ENCODE measurements at regions not wholly inside any gene's neighbourhood (a gene's known extent, or its start where the extent isn't known, plus 50 kb on each side); places are given as distances from the start of the nearest gene placed in this dataset.
A peak's percentile ranks its signal among the peaks of the same experiment; 100 is the strongest.

DNA sequence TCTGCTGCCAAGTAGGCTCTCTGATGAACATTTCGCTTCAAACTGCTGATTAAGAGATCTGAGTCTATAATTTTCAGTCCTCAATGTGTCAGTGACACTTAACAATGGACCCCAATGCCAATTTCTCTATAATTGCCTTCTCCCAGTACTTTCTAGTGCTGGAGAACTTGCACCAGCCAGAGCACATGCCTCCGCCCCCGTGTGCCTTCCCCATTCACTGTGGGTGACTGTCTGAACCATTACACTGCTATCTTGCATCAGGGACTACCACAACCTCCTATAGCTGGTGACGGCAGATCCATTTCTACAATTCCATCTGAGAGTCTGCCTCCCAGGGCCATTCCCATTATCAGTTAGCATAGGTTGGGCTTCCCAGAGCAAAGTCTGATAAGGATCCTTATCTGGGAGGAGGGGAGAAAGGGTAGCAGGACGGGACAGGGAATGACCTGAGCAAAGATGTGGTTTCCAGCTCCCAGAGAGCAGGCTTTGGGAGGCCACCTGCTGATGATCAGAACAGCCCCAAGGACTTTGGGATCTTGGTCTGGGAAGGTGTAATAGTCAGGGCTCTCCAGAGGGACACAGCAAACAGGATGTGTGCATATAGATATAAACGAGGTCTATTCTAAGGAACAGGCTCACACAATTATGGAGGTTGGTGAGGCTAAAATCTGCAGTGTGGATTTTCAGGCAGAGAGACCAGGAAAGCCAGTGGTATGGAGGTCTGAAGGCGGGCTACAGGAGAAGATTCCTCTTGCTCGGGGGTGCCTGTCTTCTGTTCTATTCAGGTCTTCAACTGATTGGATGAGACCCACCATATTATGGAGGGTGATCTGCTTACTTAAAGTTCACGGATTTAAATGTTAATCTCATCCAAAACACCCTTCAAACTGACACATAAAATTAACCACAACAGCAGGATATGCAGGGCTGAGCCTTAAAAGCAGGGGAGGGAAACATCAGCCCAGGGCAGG is 238.2 kb downstream of the PTPRU start:
- no peak for DNase-seq

DNA sequence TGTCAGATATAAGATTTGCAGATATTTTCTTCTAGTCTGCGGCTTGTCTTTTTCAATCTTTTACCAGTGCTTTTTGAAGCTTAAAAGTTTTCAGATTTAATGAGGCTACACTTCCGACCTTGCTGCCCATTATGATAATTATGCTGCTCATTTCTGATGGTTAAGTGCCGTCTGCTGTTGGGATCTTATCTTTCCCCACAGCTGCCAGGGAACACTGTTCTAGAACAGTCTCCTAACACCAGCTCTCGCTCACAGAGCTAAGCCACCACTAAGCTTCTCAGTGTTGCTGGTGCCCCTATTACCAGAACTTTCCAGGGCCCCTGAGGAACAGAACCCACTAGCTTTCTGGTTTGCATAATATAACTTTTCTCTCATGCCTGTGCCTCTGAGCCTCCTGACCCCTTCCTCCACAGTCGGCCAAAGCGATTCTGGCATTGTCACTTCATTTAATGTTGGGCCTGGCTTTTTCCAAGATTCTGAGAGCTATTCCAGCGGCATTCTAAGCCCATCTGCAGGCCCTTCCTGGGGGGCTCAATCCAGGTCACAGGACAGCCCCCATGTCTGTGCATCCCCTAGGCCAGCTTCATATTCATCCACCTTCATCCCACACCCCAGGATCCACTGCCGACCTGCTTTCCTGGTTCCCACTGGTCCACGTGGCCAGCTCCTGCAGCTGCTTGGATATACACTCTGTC is 237.0 kb downstream of the PTPRU start:
- peak; percentile 53 for DNase-seq

DNA sequence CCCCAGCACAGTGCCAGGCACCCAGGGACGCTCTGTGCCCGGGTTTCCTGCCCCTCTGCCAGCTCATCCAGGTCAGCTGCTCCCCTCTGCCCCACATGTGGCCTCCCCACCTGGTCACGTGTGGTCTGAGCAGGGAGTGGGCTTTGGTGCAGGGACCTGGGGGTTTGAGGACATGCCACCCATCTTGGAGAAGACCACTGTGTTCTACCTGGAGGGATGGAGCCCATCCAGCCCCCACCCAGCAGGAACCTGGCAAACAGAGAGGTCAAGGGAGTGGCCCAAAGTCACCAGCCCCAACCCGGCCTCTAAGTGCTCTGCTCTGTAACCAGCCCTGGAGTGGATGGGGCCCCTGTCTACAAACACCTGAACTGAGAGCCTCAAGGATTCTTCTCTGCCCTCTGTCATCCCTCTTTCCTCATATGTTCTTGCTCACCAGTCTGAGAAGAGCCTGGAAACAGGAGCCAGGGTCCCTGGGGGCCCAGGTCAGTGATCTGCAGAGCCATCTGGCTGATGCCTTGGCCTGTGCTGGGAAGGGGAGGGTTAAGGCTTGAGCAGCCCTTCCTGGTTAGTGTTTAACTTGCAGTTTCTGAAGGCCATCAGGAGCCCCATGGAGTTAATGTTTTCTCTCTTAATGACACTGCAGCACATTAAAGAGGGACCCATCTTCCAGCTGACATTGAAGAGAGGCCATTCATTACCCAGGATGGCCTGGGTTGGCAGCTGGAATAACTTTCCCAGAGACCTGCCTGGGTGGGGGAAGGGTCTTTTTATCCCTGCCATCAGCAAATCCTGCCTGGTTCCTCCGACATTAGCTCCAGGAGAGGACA is 235.4 kb downstream of the PTPRU start:
- peak; percentile 89 for DNase-seq

DNA sequence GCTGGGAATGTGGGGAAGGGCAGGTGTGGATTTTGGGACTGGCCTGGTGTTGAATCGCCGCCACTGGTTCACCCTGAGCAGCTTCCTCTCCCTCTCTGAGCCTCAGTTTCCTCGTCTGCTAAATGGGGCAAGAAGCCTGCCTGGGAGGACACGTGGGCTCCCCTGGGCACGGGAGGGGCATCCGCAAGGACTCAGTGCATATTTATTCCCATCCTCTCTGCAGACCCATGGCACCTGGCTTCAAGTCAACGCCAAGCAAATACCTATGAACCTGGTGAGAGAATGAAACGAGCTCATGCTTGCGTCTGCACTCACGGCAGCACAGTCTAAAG is 234.4 kb downstream of the PTPRU start:
- DNase-seq = no peak

DNA sequence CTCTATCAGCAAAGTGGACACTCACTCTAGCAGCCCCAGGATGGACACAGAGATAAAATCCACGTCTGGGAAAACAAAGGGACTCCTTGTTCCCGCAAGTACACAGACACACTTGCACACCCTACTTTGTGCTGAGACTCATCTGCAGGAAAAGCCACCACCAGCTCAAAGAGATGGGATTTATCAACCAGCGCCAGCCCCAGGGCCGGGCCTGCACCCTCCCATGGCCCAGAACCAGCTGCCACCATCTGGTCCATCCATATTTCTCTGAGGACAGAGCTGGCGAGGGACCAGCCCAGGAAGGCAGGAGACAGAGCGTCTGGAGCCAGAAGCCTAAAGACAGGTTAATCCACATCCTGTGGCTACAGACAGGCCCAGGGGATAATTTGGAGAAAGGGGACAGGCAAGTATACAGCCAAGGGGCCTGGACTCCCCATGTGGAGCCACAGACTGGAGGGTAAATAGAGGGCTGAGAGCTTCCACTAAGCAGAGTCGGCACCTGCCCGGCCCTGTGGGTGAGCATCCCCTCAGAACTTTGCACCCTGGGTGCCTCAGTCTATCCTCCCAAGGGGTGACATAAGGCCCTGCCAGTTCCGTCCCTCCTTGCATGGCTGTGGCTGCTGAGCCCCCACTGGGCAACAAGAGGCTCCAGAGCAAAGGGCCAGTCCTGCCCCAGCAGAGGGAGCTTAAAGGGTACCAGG is 233.9 kb downstream of the PTPRU start:
- peak; percentile 85 for DNase-seq

DNA sequence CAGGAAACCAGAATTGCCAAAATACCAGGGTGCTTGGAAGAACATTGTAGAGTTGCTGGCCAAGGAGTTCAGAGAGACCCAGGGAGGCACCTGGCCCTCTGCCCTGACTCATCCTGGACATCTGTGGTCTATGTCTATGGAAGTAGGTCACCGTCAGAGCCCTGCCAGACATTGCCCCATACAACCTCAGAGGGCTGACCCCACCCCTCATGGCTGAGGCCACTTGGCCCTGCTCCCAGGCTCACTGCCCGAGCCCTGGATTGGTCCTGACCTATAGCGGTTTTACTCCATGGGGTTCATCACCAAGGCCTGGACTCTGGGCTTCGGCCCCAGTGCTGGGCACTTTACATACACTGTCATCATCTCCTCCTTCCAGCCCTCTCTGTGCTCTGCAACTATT is 233.1 kb downstream of the PTPRU start:
- peak; percentile 29 for DNase-seq

DNA sequence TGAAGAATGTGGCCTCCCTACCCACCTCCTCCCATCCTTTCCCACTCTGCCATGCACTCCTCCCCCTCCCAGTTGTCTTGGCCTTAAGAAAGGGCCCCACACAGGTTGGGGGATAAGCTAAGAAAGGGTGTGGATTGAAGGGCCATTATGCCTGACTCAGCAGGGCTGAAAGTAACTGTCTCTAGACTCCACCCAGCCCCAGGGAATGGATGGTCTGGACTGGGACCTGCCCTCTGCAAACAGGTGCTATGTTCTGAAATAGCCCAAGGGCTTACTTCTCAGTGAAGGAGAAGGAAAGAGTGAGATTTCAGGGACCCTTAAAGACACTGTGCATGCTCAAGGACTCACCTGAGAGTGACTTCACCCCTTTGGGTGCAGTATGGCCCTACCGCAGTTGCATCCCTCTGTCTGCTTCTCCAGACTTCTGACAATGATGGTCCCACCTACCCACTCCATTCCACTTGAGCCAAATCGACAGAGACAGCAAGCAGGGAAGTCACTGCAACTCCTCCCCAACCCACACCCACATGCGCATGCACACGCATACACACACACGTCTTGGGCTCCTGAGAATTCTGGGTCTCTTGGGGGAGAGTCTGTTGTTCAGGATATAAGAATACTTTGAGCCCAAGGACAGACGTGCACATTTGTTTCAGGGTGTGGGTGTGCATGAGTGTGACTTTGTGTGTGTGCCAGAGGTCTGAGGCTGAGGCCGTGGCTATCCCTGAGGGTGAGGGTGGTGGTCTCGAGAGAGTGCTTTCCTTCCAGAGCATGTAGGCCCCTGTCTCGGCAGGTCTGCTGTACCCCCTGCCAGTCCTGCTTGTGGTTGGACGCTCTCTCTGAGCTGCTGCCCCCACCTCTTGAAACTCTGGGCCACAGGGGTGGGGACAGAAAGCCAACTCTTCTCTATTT is 231.9 kb downstream of the PTPRU start:
- peak; percentile 12 for DNase-seq

DNA sequence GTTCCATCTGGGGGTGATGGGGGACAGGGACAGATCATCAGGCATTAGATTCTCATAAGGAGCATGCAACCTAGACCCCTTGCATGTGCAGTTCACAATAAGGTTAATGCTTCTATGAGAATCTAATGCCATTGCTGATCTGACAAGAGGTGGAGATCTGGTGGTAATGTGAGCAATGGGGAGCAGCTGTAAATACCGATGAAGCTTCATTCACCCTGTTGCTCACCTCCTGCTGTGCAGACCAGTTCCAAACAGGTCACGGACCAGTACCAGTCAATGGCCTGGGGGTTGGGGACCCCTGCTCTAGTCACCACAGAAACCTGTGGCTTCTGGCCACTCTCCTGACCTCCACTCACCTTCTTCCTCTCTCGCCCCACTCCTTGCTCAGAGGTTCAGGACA is 229.9 kb downstream of the PTPRU start:
- no peak for DNase-seq

DNA sequence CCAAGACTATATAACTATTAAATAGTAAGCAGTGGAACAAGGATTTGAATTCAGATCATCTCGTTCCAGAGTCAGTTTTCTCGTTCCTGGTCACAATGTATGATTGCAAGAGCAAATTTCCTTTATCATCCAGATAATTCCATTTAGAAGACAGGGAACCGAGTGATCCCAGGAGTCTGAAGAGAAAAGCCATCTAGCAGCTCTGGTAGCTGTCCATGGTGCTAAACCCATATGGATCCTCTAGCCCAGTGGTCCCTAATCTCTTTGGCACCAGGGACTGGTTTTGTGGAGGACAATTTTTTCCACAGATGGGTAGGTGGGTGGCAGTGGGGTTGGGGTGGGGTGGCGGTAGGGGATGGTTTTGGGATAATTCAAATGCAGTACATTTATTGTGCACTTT is 229.4 kb downstream of the PTPRU start:
- DNase-seq = no peak

DNA sequence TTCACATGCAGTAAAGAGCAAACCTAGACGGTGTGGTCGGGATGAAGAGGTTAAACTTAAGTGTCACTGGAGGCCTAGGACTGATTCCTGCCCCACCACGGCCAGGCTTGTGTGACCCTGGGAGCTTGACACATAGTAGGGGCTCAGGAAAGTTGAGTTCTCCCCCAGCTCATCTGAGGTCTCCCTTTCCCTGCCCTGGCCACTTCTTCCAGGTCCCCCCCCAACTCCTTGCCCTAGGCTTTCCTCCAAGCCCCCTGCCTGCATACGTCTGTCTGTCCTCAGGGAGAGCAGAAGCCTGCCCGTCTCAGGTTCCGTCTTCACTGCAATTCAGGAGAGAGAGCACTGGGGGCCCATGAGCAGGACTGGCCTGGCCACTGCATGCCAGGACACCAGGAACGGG is 225.8 kb downstream of the PTPRU start:
- no peak for DNase-seq

DNA sequence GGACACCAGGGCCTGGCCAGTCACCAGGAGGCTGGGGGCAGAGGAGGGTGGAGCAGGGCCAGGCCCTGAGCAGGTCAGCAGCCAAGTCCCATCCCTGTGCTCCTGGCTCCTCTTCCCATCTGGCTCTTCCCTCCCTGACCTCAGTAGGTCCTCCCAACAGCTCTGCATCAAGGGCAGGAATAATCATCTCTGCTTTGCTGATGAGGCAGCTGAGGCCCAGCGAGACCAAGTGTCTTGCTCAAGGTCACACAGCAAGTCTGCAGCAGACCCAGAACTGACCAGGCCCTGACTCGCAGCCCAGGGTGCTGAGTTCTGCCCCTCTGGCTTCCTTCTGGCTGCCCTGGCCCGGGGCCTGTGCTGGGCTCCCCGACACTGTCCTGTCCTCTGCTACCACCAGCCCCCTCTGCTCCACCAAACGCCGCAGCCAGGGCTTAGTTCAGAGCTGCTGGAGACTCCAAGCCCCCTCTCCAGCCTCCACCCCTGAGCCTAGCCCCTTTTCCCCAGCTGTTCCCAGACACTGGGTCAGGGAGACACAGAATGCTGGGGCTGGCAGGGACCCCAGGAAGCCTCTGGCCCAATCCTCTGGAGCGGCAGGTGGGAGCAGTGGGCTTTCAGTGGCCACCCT is 224.9 kb downstream of the PTPRU start:
- DNase-seq = no peak

DNA sequence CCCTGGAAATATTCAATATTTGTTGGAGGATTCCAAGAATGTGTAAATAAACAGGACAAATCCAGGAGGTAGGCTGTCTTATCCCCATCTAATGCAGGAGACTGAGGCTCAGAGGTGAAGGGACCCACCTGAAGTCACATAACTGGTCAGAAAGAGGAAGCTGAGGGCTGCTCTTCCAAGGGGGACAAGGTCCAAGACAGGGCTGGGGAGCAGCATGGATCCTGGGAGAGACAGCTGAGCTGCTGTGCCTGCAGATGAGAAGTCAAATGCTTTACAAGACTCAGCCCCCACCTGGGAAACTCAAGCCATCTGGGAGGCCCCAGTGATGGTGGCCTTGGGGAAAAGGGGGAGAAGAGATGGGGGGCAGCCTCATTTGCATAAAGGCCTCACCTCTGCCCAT is 224.4 kb downstream of the PTPRU start:
- peak; percentile 15 for DNase-seq

DNA sequence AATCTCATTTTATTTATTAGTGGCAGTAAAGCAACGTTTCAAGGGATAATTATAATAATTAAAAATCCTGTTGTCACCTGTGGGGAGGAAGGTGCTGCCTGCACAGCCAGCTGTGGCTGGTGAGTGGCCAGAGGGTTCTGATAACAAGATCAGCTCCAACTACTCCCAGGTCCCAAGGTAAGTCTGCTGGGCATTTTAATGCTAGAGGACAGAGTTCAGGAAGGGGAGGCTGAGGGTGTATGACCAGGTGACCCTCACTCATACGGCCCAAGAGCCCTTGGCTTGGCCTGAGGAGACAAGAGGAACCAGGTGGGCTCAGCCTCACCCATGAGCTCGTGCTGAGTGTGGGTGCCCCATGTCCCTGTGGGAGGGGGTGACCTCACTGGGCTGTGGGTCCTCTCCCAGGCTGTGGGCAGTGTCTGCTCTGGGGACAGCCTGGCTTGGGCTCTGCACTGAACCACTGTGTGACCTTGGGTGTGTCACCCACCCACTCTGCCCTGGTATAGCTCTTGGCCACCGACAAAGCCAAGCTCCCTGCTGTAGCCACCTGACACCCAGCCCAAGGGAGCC is 223.8 kb downstream of the PTPRU start:
- peak; percentile 65 for DNase-seq

DNA sequence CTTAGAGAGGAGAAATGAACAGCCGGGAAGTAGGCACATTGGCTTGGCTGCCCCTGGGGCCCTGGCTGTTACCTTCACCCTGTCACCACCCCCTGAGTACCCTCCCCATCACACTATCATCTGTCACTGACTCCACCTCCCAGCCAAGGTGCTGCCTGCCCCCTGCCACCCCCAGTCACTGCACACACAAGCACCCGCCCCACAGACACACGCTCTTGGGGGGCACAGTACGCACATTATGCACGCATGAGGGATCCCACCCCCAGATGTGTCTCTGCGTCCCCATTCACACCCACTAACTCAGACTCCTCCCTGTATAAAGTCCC is 223.3 kb downstream of the PTPRU start:
- DNase-seq = peak; percentile 65

DNA sequence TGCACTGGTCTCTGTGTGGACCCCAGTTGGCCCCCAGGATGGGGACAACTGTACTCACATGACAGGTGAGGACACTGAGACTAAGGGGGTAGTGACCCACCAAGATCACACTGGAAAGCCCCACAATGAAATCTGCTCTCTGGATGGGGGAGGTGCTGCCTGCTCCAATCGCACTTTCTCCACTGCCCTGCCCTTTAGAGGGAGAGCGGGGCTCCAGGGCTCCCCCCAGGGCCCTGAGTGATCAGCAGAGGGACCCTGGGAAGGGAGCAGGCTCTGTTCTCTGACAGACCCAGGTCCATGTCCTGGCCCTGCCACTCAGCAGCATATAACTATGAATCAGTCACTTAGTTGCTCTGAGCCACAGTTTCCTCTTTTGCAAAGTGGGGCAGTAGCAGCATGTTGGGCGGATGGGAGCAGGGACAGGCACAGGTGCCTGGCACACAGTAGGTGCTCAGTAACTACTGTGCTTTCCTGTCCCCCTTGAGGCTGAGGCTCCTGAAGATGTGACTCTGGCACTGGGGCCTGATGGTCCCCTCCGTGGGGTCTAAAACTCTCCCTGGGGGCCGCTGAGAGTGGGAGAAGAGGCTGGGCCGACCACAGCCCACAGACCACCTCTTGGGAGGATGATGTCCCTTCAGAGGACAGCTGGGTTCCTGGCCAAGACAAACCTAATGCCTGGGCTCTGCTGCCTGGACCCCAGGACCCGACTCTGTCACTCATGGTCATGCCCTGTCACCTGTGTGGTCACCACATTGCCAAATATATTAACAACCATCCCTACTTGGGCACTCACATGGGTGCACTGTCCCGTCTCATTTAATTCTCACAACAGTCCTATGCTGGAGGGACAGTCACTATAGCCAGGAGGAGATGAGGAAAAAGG is 222.7 kb downstream of the PTPRU start:
- DNase-seq = no peak

DNA sequence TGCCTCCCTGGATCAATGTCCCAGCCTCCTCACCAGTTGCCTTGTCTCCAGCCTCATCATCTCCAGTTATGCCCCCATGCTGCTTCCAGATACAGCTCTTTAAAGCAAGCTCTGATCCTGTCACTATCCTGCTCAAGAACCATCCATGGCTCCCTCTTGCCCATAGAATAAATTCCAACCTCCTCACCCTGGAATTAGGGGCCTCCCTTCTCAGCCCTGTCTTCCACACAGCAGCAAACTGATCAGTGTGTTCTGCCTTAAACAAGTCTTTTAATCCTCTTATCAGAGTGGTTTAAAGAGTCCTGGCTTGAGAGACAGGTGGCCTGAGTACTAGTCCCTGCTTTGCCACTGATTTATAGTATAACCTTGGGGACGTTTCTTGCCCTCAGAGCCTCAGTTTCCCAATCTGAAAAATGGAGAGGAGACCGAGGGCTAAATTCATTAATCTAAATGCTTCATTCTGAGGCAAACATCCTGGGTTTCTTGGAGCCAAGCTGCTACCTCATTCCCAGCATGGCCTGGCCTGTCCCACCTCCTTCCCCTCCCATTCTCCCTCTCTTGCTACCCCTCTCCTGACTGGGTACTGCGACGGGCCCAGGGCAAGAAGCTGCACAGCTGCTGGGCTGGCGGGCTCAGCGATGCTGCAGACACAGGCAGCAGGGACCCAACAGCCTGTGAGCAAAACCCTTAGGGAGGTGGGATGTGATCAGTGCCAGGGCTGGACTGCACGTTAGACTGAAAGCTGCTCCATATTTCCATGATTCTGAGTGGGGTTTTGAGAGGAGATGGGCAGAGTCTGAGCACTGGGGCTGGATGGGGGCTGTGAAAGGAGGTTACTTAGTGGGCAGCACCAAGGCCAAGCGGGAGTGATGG is 221.4 kb downstream of the PTPRU start:
- no peak for DNase-seq

DNA sequence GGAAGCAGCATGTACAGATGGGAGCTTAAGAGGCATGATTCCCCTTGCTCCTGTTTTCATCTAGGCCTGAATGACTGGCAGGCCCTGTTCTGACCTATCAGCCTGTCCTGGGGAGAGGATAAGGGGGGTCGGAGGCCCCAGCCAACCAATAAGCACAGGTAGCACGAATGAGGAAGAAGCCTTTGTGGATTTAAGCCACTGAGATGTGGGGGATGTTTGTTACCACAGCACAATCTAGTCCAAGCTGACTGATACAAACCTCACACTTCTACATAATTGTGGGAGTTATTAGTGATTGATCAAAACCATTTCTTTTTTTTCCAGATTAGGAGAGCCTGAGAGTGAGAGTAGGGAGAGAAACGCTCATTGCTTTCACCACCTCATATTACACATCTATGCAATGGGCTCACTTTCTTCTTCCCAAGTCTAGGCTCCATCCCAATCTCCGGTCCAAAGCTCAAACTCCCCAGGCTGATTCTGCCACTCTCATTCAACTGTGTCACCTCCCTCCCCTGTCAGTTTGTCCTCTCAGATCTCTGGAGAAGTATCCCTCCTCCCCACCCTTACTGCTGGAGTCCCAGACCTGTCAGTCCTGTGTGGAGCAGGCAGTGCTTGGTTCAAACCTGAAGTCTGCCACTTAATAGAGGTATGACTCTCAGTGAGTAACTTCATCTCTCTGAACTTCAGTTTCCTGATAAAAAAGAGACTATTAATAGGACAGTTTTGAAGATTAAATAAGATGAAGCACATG is 220.5 kb downstream of the PTPRU start:
- no peak for DNase-seq

DNA sequence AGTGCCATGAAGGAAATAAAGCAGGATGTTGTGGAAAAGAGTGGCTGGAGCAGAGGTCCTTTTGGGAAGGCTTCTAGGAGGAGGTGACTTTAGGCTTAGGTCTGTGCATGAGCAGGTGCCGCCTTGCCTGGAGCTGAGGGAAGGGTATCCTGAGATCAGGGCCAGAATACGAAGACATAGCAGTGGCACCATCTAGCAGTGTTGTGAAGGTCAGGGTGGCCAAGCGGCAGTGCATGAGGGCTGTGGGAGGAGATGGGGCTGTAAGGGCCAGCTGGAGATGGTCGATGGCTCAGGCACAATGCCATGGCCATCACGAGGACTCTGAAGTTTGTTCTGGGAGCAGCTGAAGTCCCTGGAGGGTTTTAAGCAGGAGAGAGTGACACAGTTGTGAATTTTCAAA is 219.5 kb downstream of the PTPRU start:
- DNase-seq = no peak
